ENCODE measurements at regions not wholly inside any gene's neighbourhood (a gene's known extent, or its start where the extent isn't known, plus 50 kb on each side); places are given as distances from the start of the nearest gene placed in this dataset.
A peak's percentile ranks its signal among the peaks of the same experiment; 100 is the strongest.

GRCh38 chr5:33043343-33043997, 332.3 kb downstream of the NPR3 start:
- DNase-seq (ENCODE audit: insufficient read length, low spot score) (no peak), FAIRE-seq (no peak)
- no peak for TF ChIP-seq POLR2A (IDR thresholded peaks at IDR 0.05; ENCODE audit: low read depth, low read length)

- TF ChIP-seq POLR2A (IDR thresholded peaks at IDR 0.05; ENCODE audit: low read depth, low read length), result no peak
- no peak for DNase-seq (ENCODE audit: insufficient read length, low spot score)
- FAIRE-seq, result no peak
These were observed 335.0 kb downstream of the NPR3 start for GRCh38 chr5:33046091-33046490.

GRCh38 chr5:33048315-33048714, 337.2 kb downstream of the NPR3 start:
- DNase-seq (ENCODE audit: insufficient read length, low spot score) (no peak), FAIRE-seq (no peak)
- no peak for TF ChIP-seq POLR2A (IDR thresholded peaks at IDR 0.05; ENCODE audit: low read depth, low read length)

- FAIRE-seq, result no peak
- TF ChIP-seq POLR2A (IDR thresholded peaks at IDR 0.05; ENCODE audit: low read depth, low read length), result peak; percentile 7; the same call in 1 of the 2 replicates
These were observed 338.2 kb downstream of the NPR3 start for GRCh38 chr5:33049298-33049697.

GRCh38 chr5:33049842-33050241, 338.7 kb downstream of the NPR3 start:
- peak; percentile 80 for DNase-seq (ENCODE audit: insufficient read length, low spot score)

More at GRCh38 chr5:33049298-33049697, 338.2 kb downstream of the NPR3 start:
- peak; percentile 58 for DNase-seq (ENCODE audit: insufficient read length, low spot score)

GRCh38 chr5:33059081-33059480, 348.0 kb downstream of the NPR3 start:
- no peak for FAIRE-seq
- no peak for TF ChIP-seq POLR2A (IDR thresholded peaks at IDR 0.05; ENCODE audit: low read depth, low read length)
- no peak for DNase-seq (ENCODE audit: insufficient read length, low spot score)

More at GRCh38 chr5:33049842-33050241, 338.7 kb downstream of the NPR3 start:
- TF ChIP-seq POLR2A (IDR thresholded peaks at IDR 0.05; ENCODE audit: low read depth, low read length), result peak; percentile 69
- FAIRE-seq, result peak; percentile 98

- no peak for DNase-seq (ENCODE audit: insufficient read length, low spot score)
- TF ChIP-seq POLR2A (IDR thresholded peaks at IDR 0.05; ENCODE audit: low read depth, low read length), result no peak
- peak; percentile 15 for FAIRE-seq
These were observed 354.0 kb downstream of the NPR3 start for GRCh38 chr5:33065131-33065530.

GRCh38 chr5:33067291-33067690, 356.2 kb downstream of the NPR3 start:
- no peak for TF ChIP-seq POLR2A (IDR thresholded peaks at IDR 0.05; ENCODE audit: low read depth, low read length)
- peak; percentile 57 for FAIRE-seq
- no peak for DNase-seq (ENCODE audit: insufficient read length, low spot score)

- DNase-seq (ENCODE audit: insufficient read length, low spot score), result peak; percentile 18
- FAIRE-seq, result peak; percentile 65
- no peak for TF ChIP-seq POLR2A (IDR thresholded peaks at IDR 0.05; ENCODE audit: low read depth, low read length)
These were observed 357.7 kb downstream of the NPR3 start for GRCh38 chr5:33068786-33069185.

GRCh38 chr5:33072296-33072695, 361.2 kb downstream of the NPR3 start:
- TF ChIP-seq POLR2A (IDR thresholded peaks at IDR 0.05; ENCODE audit: low read depth, low read length), result no peak
- no peak for DNase-seq (ENCODE audit: insufficient read length, low spot score)
- peak; percentile 89 for FAIRE-seq

- no peak for TF ChIP-seq POLR2A (IDR thresholded peaks at IDR 0.05; ENCODE audit: low read depth, low read length)
- FAIRE-seq (no peak), DNase-seq (ENCODE audit: insufficient read length, low spot score) (no peak)
These were observed 361.6 kb downstream of the NPR3 start for GRCh38 chr5:33072726-33073125.

GRCh38 chr5:33073881-33074327, 362.8 kb downstream of the NPR3 start:
- FAIRE-seq (peak; percentile 57), DNase-seq (ENCODE audit: insufficient read length, low spot score) (no peak)
- no peak for TF ChIP-seq POLR2A (IDR thresholded peaks at IDR 0.05; ENCODE audit: low read depth, low read length)

- DNase-seq (ENCODE audit: insufficient read length, low spot score), result peak; percentile 14
- no peak for TF ChIP-seq POLR2A (IDR thresholded peaks at IDR 0.05; ENCODE audit: low read depth, low read length)
- peak; percentile 90 for FAIRE-seq
These were observed 363.4 kb downstream of the NPR3 start for GRCh38 chr5:33074548-33074947.

- no peak for DNase-seq (ENCODE audit: insufficient read length, low spot score)
- TF ChIP-seq POLR2A (IDR thresholded peaks at IDR 0.05; ENCODE audit: low read depth, low read length), result no peak
- FAIRE-seq, result no peak
These were observed 364.6 kb downstream of the NPR3 start for GRCh38 chr5:33075731-33076130.

GRCh38 chr5:33079548-33079947, 361.2 kb upstream of the TARS1 start:
- TF ChIP-seq POLR2A (IDR thresholded peaks at IDR 0.05; ENCODE audit: low read depth, low read length), result no peak
- DNase-seq (ENCODE audit: insufficient read length, low spot score) (no peak), FAIRE-seq (no peak)
